HepG2 (cell line): ENCODE measurements at regions not wholly inside any gene's neighbourhood (a gene's known extent, or its start where the extent isn't known, plus 50 kb on each side); places are given as distances from the start of the nearest gene placed in this dataset.

Experiments
- ETV5 ChIP-seq: IDR thresholded peaks from 2 replicates; pipeline ENCODE4 v1.6.1; 2018; ENCODE audit warnings: missing biosample characterization, missing genetic modification reagents, inconsistent platforms, borderline replicate concordance
- HNRNPL ChIP-seq: fragments of 200-400 bp; formaldehyde crosslinking; IDR thresholded peaks from 2 replicates; pipeline ENCODE4 v1.6.1; 2017; ENCODE audit warnings: mild to moderate bottlenecking, low read depth, low read length
- HNRNPLL ChIP-seq: fragments of 200-400 bp; formaldehyde crosslinking; IDR thresholded peaks from 2 replicates; pipeline ENCODE4 v1.6.1; 2017; ENCODE audit warnings: mild to moderate bottlenecking, low read depth, low read length; ENCODE audit not compliant: poor library complexity, severe bottlenecking
- KDM5B ChIP-seq: sonication (generic); formaldehyde crosslinking; IDR thresholded peaks from 2 replicates; pipeline ENCODE4 v1.4.0; 2020; ENCODE audit warnings: missing genetic modification reagents, mild to moderate bottlenecking, borderline replicate concordance
- NFE2 ChIP-seq: sonication (generic); formaldehyde crosslinking; IDR thresholded peaks from 2 replicates; pipeline ENCODE4 v1.4.0; 2020; ENCODE audit warnings: missing genetic modification reagents
- PPARG ChIP-seq: conservative IDR thresholded peaks from 2 replicates; pipeline ENCODE4 v1.6.1; 2016; ENCODE audit warnings: missing biosample characterization, missing genetic modification reagents
- TMF1 ChIP-seq: sonication (generic); formaldehyde crosslinking; IDR thresholded peaks from 2 replicates; pipeline ENCODE4 v1.8.1; 2022; ENCODE audit warnings: low read depth, missing genetic modification reagents
- ZBTB7A ChIP-seq: sonication (generic); formaldehyde crosslinking; IDR thresholded peaks from 2 replicates; pipeline ENCODE4 v1.8.0; 2022; ENCODE audit warnings: mild to moderate bottlenecking, missing genetic modification reagents
- ZNF121 ChIP-seq: sonication (generic); formaldehyde crosslinking; IDR thresholded peaks from 2 replicates; pipeline ENCODE4 v1.5.0; 2020; ENCODE audit warnings: mild to moderate bottlenecking, missing genetic modification reagents
- ZNF251 ChIP-seq: sonication (generic); formaldehyde crosslinking; IDR thresholded peaks from 2 replicates; pipeline ENCODE4 v1.9.0; 2021; ENCODE audit warnings: mild to moderate bottlenecking, missing genetic modification reagents
- ZNF670 ChIP-seq: sonication (generic); formaldehyde crosslinking; IDR thresholded peaks from 2 replicates; pipeline ENCODE4 v1.8.0; 2022; ENCODE audit warnings: mild to moderate bottlenecking, missing genetic modification reagents, borderline replicate concordance
- ZNF782 ChIP-seq: sonication (generic); formaldehyde crosslinking; IDR thresholded peaks from 2 replicates; pipeline ENCODE4 v1.4.0; 2020; ENCODE audit warnings: missing genetic modification reagents, mild to moderate bottlenecking, borderline replicate concordance
- ZNF788 ChIP-seq: sonication (generic); formaldehyde crosslinking; IDR thresholded peaks from 2 replicates; pipeline ENCODE4 v1.5.0; 2020; ENCODE audit warnings: mild to moderate bottlenecking, missing genetic modification reagents, borderline replicate concordance
- TF ChIP-seq, protein P1 (sequence below): sonication (generic); formaldehyde crosslinking; IDR thresholded peaks from 2 replicates; pipeline ENCODE4 v1.4.0; 2020; ENCODE audit warnings: missing genetic modification reagents
- TF ChIP-seq, protein P2 (sequence below): sonication (generic); formaldehyde crosslinking; IDR thresholded peaks from 2 replicates; pipeline ENCODE4 v1.5.1; 2020; ENCODE audit warnings: missing genetic modification reagents, mild to moderate bottlenecking, borderline replicate concordance
- TF ChIP-seq, protein P3 (sequence below): sonication (generic); formaldehyde crosslinking; IDR thresholded peaks from 2 replicates; pipeline ENCODE4 v1.4.0; 2020; ENCODE audit warnings: mild to moderate bottlenecking, missing genetic modification reagents
- TF ChIP-seq, protein P4 (sequence below): sonication (generic); formaldehyde crosslinking; IDR thresholded peaks from 2 replicates; pipeline ENCODE4 v1.5.1; 2020; ENCODE audit warnings: mild to moderate bottlenecking, moderate library complexity, missing genetic modification reagents

DNA sequence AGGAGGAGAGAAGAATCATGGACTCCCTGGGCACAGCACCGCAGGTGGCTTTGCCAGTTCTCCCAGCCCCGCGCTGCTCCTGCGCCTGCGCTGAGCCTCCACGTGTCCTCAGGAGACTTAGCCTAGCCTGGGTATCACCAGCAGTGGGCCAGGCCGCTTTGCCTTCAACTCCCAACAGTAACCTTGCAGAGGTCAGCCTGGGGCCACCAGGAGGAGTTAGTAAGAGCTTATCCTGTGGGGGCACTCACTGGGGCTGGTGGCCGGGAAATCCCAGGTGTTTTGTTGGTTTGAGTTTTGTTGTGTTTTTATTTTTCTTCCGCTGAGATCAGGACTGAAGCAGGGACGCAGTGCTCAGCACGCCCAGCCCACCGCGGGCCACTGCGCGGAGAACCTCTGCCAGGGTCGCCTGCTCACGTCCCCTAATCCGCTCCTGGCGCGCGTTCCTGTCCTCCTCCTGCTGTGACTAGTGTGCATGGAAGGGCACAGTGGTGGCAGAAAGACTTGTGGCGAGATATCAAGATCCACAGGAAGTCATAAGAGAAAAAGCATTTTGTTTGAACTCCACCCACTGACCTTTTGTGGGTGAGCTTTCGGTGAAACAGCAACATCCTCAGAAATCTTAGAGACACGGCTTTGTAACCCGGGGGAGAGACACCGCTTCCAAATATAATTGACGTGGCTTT is 207.4 kb upstream of the RFC3 start (continued):
- TF ChIP-seq, protein P1, sequence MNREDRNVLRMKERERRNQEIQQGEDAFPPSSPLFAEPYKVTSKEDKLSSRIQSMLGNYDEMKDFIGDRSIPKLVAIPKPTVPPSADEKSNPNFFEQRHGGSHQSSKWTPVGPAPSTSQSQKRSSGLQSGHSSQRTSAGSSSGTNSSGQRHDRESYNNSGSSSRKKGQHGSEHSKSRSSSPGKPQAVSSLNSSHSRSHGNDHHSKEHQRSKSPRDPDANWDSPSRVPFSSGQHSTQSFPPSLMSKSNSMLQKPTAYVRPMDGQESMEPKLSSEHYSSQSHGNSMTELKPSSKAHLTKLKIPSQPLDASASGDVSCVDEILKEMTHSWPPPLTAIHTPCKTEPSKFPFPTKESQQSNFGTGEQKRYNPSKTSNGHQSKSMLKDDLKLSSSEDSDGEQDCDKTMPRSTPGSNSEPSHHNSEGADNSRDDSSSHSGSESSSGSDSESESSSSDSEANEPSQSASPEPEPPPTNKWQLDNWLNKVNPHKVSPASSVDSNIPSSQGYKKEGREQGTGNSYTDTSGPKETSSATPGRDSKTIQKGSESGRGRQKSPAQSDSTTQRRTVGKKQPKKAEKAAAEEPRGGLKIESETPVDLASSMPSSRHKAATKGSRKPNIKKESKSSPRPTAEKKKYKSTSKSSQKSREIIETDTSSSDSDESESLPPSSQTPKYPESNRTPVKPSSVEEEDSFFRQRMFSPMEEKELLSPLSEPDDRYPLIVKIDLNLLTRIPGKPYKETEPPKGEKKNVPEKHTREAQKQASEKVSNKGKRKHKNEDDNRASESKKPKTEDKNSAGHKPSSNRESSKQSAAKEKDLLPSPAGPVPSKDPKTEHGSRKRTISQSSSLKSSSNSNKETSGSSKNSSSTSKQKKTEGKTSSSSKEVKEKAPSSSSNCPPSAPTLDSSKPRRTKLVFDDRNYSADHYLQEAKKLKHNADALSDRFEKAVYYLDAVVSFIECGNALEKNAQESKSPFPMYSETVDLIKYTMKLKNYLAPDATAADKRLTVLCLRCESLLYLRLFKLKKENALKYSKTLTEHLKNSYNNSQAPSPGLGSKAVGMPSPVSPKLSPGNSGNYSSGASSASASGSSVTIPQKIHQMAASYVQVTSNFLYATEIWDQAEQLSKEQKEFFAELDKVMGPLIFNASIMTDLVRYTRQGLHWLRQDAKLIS, result no peak
- TF ChIP-seq HNRNPL (peak; percentile 88), ZNF251 (CRISPR knock-in tag) (no peak), ZNF670 (CRISPR knock-in tag) (no peak), ZBTB7A (no peak), ZNF782 (CRISPR knock-in tag) (no peak), NFE2 (CRISPR knock-in tag) (no peak), ZNF788 (CRISPR knock-in tag) (no peak), PPARG (CRISPR knock-in tag) (peak; percentile 34), HNRNPLL (peak; percentile 43), KDM5B (CRISPR knock-in tag) (peak; percentile 76; the same call in 1 of the 2 replicates), ZNF121 (CRISPR knock-in tag) (peak; percentile 66; the same call in 1 of the 2 replicates), ETV5 (CRISPR knock-in tag) (no peak; the same call in 1 of the 2 replicates), TMF1 (no peak; the same call in 1 of the 2 replicates)
- TF ChIP-seq, protein P2, sequence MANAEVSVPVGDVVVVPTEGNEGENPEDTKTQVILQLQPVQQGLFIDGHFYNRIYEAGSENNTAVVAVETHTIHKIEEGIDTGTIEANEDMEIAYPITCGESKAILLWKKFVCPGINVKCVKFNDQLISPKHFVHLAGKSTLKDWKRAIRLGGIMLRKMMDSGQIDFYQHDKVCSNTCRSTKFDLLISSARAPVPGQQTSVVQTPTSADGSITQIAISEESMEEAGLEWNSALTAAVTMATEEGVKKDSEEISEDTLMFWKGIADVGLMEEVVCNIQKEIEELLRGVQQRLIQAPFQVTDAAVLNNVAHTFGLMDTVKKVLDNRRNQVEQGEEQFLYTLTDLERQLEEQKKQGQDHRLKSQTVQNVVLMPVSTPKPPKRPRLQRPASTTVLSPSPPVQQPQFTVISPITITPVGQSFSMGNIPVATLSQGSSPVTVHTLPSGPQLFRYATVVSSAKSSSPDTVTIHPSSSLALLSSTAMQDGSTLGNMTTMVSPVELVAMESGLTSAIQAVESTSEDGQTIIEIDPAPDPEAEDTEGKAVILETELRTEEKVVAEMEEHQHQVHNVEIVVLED (CRISPR knock-in tag), result 0 out of 2 replicates have a peak, but pooled peaks have one; percentile 14
- TF ChIP-seq, protein P3, sequence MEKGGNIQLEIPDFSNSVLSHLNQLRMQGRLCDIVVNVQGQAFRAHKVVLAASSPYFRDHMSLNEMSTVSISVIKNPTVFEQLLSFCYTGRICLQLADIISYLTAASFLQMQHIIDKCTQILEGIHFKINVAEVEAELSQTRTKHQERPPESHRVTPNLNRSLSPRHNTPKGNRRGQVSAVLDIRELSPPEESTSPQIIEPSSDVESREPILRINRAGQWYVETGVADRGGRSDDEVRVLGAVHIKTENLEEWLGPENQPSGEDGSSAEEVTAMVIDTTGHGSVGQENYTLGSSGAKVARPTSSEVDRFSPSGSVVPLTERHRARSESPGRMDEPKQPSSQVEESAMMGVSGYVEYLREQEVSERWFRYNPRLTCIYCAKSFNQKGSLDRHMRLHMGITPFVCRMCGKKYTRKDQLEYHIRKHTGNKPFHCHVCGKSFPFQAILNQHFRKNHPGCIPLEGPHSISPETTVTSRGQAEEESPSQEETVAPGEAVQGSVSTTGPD (CRISPR knock-in tag), result peak; percentile 80; the same call in 1 of the 2 replicates
- TF ChIP-seq, protein P4, sequence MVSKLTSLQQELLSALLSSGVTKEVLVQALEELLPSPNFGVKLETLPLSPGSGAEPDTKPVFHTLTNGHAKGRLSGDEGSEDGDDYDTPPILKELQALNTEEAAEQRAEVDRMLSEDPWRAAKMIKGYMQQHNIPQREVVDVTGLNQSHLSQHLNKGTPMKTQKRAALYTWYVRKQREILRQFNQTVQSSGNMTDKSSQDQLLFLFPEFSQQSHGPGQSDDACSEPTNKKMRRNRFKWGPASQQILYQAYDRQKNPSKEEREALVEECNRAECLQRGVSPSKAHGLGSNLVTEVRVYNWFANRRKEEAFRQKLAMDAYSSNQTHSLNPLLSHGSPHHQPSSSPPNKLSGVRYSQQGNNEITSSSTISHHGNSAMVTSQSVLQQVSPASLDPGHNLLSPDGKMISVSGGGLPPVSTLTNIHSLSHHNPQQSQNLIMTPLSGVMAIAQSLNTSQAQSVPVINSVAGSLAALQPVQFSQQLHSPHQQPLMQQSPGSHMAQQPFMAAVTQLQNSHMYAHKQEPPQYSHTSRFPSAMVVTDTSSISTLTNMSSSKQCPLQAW, result no peak; the same call in 1 of the 2 replicates
- TF ChIP-seq, all 625 proteins: peak for 227
